Posterior vena cava (tissue), 2 donors: ENCODE measurements at regions not wholly inside any gene's neighbourhood (a gene's known extent, or its start where the extent isn't known, plus 50 kb on each side); places are given as distances from the start of the nearest gene placed in this dataset.
A peak's percentile ranks its signal among the peaks of the same experiment; 100 is the strongest.
"Not testable (repeated sequence)": the region's sequence is repeated elsewhere in the genome, so short reads cannot be mapped to it uniquely, and the experiment has no call there.

Source experiments
- DNase-seq: peaks from one replicate; pipeline ENCODE4 v3.0.0-alpha.2; 2020; ENCODE audit warnings: low spot score
- intact Hi-C, 2 donors: fragments of 100-400 bp; cut with DNase I; formaldehyde crosslinking; loops; one replicate each; pipeline versions ENCODE4 v1.14.1 to v1.14.2; 2022 to 2023
- donor health status: DM: yes; HTN: yes; CAD: no.
- donor health status: DM: yes; HTN: yes; CAD: no.

- no peak for DNase-seq
- intact Hi-C loops: no loop called here
Measured at GRCh38 chr14:59013672-59014298, 174.7 kb upstream of the DAAM1 start.

- DNase-seq: no peak
- intact Hi-C loops: no loop called here
Measured at GRCh38 chr14:59015482-59015881, 173.0 kb upstream of the DAAM1 start.

GRCh38 chr14:59017285-59017965, 171.0 kb upstream of the DAAM1 start:
- no peak for DNase-seq
- intact Hi-C loops: no loop called here

- no peak for DNase-seq
- intact Hi-C loops: no loop called here
Measured at GRCh38 chr14:59018460-59018859, 170.0 kb upstream of the DAAM1 start.

GRCh38 chr14:59018978-59019377, 169.5 kb upstream of the DAAM1 start:
- DNase-seq: no peak
- intact Hi-C loops: no loop called here

- intact Hi-C loops: loop anchor here in 1 of 2 donors (10.0 kb wide), 1 partner anchor 376 kb away; no protein-coding TSS in a partner anchor
- no peak for DNase-seq
Measured at GRCh38 chr14:59020382-59020781, 168.1 kb upstream of the DAAM1 start.

GRCh38 chr14:59022144-59022543, 166.3 kb upstream of the DAAM1 start:
- intact Hi-C loops: loop anchor here in 1 of 2 donors (10.0 kb wide), 1 partner anchor 377 kb away; no protein-coding TSS in a partner anchor
- DNase-seq: no peak

GRCh38 chr14:59026081-59026480, 162.4 kb upstream of the DAAM1 start:
- intact Hi-C loops: loop anchor here in 1 of 2 donors (10.0 kb wide), 1 partner anchor 381 kb away; no protein-coding TSS in a partner anchor
- DNase-seq: no peak

GRCh38 chr14:59026640-59027039, 161.8 kb upstream of the DAAM1 start:
- intact Hi-C loops: loop anchor here in 1 of 2 donors (10.0 kb wide), 1 partner anchor 382 kb away; no protein-coding TSS in a partner anchor
- DNase-seq: not testable (repeated sequence)

- intact Hi-C loops: loop anchor here in 1 of 2 donors (10.0 kb wide), 1 partner anchor 384 kb away; no protein-coding TSS in a partner anchor
- DNase-seq: peak; percentile 80
Measured at GRCh38 chr14:59028476-59029202, 159.8 kb upstream of the DAAM1 start.

GRCh38 chr14:59032826-59033225, 155.6 kb upstream of the DAAM1 start:
- no peak for DNase-seq
- intact Hi-C loops: no loop called here

- no peak for DNase-seq
- intact Hi-C loops: no loop called here
Measured at GRCh38 chr14:59036134-59036533, 152.3 kb upstream of the DAAM1 start.

- intact Hi-C loops: no loop called here
- DNase-seq: no peak
Measured at GRCh38 chr14:59037086-59037485, 151.4 kb upstream of the DAAM1 start.

GRCh38 chr14:59037620-59038019, 150.8 kb upstream of the DAAM1 start:
- intact Hi-C loops: no loop called here
- no peak for DNase-seq

GRCh38 chr14:59038746-59039145, 149.7 kb upstream of the DAAM1 start:
- intact Hi-C loops: no loop called here
- no peak for DNase-seq

- intact Hi-C loops: no loop called here
- DNase-seq: no peak
Measured at GRCh38 chr14:59041308-59041707, 147.2 kb upstream of the DAAM1 start.

GRCh38 chr14:59044707-59045106, 143.8 kb upstream of the DAAM1 start:
- DNase-seq: no peak

GRCh38 chr14:59046746-59047145, 141.7 kb upstream of the DAAM1 start:
- no peak for DNase-seq
- intact Hi-C loops: no loop called here

More at GRCh38 chr14:59044707-59045106, 143.8 kb upstream of the DAAM1 start:
- intact Hi-C loops: no loop called here

- no peak for DNase-seq
- intact Hi-C loops: loop anchor here (10.0 kb wide), 1 partner anchor 550 kb away; no protein-coding TSS in a partner anchor
Measured at GRCh38 chr14:59055006-59055405, 133.5 kb upstream of the DAAM1 start.

- intact Hi-C loops: loop anchor here (10.0 kb wide), 1 partner anchor 551 kb away; no protein-coding TSS in a partner anchor
- DNase-seq: no peak
Measured at GRCh38 chr14:59055439-59056045, 132.9 kb upstream of the DAAM1 start.
